ENCODE measurements at regions not wholly inside any gene's neighbourhood (a gene's known extent, or its start where the extent isn't known, plus 50 kb on each side); places are given as distances from the start of the nearest gene placed in this dataset.

DNA sequence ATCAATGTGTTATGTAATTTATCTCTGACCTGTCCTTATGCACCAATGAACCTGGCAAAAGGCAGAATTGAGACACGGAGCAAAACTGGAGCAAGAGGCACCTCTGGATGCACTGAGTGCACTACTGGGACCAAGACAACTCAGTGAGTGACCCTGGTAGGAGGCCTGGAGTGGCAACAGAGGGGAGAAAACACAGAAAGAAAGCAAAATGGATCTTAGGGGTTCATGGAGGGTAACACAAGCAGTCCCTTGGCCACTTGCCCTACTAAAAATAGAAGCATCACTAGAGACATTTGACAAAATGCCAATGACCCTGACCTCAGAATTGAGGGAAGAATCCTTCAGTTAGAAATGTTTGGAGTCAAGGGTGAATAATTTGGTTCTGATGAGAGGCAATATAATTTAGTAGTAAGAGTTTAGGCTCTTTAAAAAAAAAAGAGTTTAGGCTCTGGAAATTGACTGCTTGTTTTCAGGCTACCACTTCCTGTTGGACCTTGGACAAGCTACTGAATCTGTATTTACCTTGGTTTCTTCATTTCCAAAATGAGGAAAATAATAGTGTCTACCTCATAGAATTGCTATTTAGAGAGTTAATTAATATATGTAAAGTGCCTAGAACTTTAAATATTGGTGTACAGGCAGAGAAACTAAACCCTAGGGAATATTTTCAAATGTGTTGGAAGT, 234.9 kb upstream of the TARS1 start:
- TF ChIP-seq RAD21 (IDR thresholded peaks at IDR 0.05) (peak in 1 of 2 donors; percentile 21), NR2F2 (IDR thresholded peaks at IDR 0.05) (peak; percentile 96), FOXA2 (IDR thresholded peaks at IDR 0.05) (peak; percentile 56), EGR1 (IDR thresholded peaks at IDR 0.05; ENCODE audit: low read depth in 2 of 2) (no peak), HNF4A (conservative IDR thresholded peaks at IDR 0.05) (peak; percentile 73 to 83), GABPA (IDR thresholded peaks at IDR 0.05 in 1 of 2, conservative IDR thresholded peaks at IDR 0.05 in 1 of 2) (peak; percentile 47 to 65), TAF1 (conservative IDR thresholded peaks at IDR 0.05) (peak; percentile 8), SP1 (IDR thresholded peaks at IDR 0.05) (peak; percentile 89), YY1 (IDR thresholded peaks at IDR 0.05) (no peak), JUND (IDR thresholded peaks at IDR 0.05) (no peak), RXRA (IDR thresholded peaks at IDR 0.05) (peak; percentile 13 to 72), HNF4G (IDR thresholded peaks at IDR 0.05) (peak; percentile 46), FOXA1 (IDR thresholded peaks at IDR 0.05) (no peak)
- TF ChIP-seq, protein P1, sequence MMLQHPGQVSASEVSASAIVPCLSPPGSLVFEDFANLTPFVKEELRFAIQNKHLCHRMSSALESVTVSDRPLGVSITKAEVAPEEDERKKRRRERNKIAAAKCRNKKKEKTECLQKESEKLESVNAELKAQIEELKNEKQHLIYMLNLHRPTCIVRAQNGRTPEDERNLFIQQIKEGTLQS (IDR thresholded peaks at IDR 0.05): no peak
- TF ChIP-seq, protein P2, sequence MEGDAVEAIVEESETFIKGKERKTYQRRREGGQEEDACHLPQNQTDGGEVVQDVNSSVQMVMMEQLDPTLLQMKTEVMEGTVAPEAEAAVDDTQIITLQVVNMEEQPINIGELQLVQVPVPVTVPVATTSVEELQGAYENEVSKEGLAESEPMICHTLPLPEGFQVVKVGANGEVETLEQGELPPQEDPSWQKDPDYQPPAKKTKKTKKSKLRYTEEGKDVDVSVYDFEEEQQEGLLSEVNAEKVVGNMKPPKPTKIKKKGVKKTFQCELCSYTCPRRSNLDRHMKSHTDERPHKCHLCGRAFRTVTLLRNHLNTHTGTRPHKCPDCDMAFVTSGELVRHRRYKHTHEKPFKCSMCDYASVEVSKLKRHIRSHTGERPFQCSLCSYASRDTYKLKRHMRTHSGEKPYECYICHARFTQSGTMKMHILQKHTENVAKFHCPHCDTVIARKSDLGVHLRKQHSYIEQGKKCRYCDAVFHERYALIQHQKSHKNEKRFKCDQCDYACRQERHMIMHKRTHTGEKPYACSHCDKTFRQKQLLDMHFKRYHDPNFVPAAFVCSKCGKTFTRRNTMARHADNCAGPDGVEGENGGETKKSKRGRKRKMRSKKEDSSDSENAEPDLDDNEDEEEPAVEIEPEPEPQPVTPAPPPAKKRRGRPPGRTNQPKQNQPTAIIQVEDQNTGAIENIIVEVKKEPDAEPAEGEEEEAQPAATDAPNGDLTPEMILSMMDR (IDR thresholded peaks at IDR 0.05; ENCODE audit: low read depth, low read length, missing input control): no peak
- TF ChIP-seq, protein P3, sequence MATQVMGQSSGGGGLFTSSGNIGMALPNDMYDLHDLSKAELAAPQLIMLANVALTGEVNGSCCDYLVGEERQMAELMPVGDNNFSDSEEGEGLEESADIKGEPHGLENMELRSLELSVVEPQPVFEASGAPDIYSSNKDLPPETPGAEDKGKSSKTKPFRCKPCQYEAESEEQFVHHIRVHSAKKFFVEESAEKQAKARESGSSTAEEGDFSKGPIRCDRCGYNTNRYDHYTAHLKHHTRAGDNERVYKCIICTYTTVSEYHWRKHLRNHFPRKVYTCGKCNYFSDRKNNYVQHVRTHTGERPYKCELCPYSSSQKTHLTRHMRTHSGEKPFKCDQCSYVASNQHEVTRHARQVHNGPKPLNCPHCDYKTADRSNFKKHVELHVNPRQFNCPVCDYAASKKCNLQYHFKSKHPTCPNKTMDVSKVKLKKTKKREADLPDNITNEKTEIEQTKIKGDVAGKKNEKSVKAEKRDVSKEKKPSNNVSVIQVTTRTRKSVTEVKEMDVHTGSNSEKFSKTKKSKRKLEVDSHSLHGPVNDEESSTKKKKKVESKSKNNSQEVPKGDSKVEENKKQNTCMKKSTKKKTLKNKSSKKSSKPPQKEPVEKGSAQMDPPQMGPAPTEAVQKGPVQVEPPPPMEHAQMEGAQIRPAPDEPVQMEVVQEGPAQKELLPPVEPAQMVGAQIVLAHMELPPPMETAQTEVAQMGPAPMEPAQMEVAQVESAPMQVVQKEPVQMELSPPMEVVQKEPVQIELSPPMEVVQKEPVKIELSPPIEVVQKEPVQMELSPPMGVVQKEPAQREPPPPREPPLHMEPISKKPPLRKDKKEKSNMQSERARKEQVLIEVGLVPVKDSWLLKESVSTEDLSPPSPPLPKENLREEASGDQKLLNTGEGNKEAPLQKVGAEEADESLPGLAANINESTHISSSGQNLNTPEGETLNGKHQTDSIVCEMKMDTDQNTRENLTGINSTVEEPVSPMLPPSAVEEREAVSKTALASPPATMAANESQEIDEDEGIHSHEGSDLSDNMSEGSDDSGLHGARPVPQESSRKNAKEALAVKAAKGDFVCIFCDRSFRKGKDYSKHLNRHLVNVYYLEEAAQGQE (IDR thresholded peaks at IDR 0.05): no peak
- TF ChIP-seq, protein P4, sequence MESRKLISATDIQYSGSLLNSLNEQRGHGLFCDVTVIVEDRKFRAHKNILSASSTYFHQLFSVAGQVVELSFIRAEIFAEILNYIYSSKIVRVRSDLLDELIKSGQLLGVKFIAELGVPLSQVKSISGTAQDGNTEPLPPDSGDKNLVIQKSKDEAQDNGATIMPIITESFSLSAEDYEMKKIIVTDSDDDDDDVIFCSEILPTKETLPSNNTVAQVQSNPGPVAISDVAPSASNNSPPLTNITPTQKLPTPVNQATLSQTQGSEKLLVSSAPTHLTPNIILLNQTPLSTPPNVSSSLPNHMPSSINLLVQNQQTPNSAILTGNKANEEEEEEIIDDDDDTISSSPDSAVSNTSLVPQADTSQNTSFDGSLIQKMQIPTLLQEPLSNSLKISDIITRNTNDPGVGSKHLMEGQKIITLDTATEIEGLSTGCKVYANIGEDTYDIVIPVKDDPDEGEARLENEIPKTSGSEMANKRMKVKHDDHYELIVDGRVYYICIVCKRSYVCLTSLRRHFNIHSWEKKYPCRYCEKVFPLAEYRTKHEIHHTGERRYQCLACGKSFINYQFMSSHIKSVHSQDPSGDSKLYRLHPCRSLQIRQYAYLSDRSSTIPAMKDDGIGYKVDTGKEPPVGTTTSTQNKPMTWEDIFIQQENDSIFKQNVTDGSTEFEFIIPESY (IDR thresholded peaks at IDR 0.05): no peak
- TF ChIP-seq, protein P5, sequence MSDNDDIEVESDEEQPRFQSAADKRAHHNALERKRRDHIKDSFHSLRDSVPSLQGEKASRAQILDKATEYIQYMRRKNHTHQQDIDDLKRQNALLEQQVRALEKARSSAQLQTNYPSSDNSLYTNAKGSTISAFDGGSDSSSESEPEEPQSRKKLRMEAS (IDR thresholded peaks at IDR 0.05): no peak
- no peak for DNase-seq (ENCODE audit: low spot score)
- Histone ChIP-seq H3K27ac (ENCODE audit: low read depth in 1 of 2, low read length in 2 of 2) (peak overlapping the region; percentile 81 to 85), H3K4me1 (ENCODE audit: control insufficient read depth in 4 of 4, insufficient read depth in 4 of 4, low read length in 3 of 4) (peaks cover 13 to 31% (median 26%) of the 10 kb centered on the region in 4 donors), H3K9ac (ENCODE audit: low read depth in 1 of 2, low read length in 2 of 2) (no peak overlapping the region), H3K4me3 (ENCODE audit: low read depth in 1 of 3, low read length in 3 of 3) (no peak overlapping the region), H3K9me3 (ENCODE audit: control insufficient read depth in 4 of 4, low read length in 3 of 4) (no peaks in the 10 kb centered on the region), H3K36me3 (ENCODE audit: control insufficient read depth in 4 of 4, insufficient read depth in 3 of 4, low read depth in 1 of 4, low read length in 3 of 4) (no peaks in the 10 kb centered on the region), H3K27me3 (ENCODE audit: control insufficient read depth in 4 of 4, insufficient read depth in 4 of 4, low read length in 3 of 4) (no peaks in the 10 kb centered on the region)
- WGBS: 17% methylated on average over 1 of the region's 1 CpG
